Cardiac fibroblast (primary cell): ENCODE measurements at regions not wholly inside any gene's neighbourhood (a gene's known extent, or its start where the extent isn't known, plus 50 kb on each side); places are given as distances from the start of the nearest gene placed in this dataset.

Experiments
- DNase-seq, 2 donors: peaks; one replicate each; pipeline versions ENCODE4 v3.0.0 to v3.0.0-alpha.2; 2010; ENCODE audit warnings: low read depth in 2 of 2
- H3K4me3 ChIP-seq, 2 donors: replicated peaks in 1 of 2; 1 replicate in 1 of 2; 2 replicates in 1 of 2; pipeline ENCODE4 v1.5.1; 2011; ENCODE audit warnings: low read depth in 2 of 2, low read length in 2 of 2, mild to moderate bottlenecking in 2 of 2, moderate library complexity in 1 of 2
- TF ChIP-seq, protein P1 (sequence below): IDR thresholded peaks from one replicate; pipeline ENCODE4 v1.5.1; 2011; ENCODE audit warnings: low read depth, mild to moderate bottlenecking, low read length, inconsistent platforms

DNA sequence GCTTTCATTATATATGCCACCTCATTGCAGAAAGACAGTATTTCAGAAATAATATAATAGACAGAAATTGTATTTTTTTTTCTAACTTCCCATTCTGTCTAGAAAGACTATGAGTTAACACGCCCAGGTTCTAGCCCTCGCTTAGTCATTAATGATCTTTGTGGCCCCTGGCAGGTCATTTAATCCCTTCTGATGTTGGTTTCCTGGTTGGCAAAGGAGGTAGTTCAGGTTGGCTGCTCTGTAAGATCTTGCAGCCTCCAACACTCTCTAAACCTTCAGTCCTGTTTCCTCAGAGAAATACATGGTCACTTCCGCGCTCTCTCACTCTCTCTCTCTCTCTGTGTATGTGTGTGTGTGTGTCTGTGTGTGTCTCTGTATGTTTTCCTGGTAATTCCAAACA lies 156.3 kb upstream of the NOCT start:
- H3K4me3 ChIP-seq = no peak overlapping the region
- TF ChIP-seq, protein P1, sequence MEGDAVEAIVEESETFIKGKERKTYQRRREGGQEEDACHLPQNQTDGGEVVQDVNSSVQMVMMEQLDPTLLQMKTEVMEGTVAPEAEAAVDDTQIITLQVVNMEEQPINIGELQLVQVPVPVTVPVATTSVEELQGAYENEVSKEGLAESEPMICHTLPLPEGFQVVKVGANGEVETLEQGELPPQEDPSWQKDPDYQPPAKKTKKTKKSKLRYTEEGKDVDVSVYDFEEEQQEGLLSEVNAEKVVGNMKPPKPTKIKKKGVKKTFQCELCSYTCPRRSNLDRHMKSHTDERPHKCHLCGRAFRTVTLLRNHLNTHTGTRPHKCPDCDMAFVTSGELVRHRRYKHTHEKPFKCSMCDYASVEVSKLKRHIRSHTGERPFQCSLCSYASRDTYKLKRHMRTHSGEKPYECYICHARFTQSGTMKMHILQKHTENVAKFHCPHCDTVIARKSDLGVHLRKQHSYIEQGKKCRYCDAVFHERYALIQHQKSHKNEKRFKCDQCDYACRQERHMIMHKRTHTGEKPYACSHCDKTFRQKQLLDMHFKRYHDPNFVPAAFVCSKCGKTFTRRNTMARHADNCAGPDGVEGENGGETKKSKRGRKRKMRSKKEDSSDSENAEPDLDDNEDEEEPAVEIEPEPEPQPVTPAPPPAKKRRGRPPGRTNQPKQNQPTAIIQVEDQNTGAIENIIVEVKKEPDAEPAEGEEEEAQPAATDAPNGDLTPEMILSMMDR = no peak
- no peak for DNase-seq

DNA sequence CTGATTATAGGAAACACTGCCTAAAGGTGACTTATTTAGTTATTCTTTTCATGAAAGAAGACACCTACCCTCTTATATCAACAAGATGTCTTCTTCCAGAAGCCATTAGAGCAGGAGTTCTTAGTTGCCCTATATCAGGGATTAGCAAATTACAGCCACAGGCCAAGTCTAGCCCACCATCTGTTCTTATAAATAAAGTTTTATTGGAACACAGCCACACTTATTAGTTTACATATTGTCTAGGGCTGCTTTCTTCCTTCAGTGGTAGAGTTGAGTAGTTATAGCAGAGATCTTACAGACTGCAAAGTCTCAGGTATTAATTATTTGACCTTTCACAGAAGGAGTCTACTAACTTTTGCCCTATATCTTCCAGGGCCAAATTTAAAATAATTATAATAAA lies 157.2 kb upstream of the NOCT start:
- TF ChIP-seq, protein P1 = no peak
- no peak for DNase-seq
- no peak overlapping the region for H3K4me3 ChIP-seq

DNA sequence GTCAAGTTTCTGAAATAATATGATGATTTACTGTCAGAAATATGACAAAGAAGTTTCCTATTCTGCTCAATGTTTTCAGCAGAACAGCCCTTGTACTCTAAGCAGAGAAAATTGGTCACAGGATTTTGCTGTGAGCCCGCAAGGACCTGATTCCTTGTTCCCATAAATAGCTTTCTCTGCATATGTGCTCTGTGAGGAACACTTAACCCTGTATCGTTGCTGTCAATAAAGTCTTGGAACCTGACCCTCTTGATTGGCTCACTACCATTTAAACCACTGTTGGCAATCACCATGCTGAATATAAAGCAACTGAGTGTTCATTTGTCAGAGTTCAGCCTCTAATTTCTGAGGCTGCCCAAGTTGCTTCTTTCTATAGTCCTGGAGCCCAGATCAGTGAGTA lies 158.2 kb upstream of the NOCT start:
- TF ChIP-seq, protein P1 = no peak
- no peak for DNase-seq

DNA sequence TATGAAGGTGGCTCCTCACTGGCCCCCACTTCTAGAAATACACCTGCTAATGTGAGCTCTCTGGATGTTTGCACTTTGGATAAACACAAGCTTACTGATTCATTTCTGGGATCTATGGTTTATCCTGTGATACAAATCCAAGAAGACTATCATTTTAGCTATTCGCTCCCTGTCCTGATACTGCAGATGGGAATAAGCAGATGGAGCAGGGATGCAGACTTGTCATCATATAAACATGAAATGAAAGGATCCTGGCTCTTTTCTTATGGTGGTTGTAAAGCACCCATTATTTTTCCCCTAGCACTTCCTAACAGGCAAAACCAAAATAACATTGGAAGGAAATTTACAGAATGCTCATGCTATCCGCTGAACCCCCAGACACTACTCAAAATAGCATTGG lies 162.9 kb upstream of the NOCT start:
- no peak for DNase-seq
- TF ChIP-seq, protein P1 = no peak
- H3K4me3 ChIP-seq = no peak overlapping the region

More for the DNA sequence above, 158.2 kb upstream of the NOCT start:
- H3K4me3 ChIP-seq = no peak overlapping the region

DNA sequence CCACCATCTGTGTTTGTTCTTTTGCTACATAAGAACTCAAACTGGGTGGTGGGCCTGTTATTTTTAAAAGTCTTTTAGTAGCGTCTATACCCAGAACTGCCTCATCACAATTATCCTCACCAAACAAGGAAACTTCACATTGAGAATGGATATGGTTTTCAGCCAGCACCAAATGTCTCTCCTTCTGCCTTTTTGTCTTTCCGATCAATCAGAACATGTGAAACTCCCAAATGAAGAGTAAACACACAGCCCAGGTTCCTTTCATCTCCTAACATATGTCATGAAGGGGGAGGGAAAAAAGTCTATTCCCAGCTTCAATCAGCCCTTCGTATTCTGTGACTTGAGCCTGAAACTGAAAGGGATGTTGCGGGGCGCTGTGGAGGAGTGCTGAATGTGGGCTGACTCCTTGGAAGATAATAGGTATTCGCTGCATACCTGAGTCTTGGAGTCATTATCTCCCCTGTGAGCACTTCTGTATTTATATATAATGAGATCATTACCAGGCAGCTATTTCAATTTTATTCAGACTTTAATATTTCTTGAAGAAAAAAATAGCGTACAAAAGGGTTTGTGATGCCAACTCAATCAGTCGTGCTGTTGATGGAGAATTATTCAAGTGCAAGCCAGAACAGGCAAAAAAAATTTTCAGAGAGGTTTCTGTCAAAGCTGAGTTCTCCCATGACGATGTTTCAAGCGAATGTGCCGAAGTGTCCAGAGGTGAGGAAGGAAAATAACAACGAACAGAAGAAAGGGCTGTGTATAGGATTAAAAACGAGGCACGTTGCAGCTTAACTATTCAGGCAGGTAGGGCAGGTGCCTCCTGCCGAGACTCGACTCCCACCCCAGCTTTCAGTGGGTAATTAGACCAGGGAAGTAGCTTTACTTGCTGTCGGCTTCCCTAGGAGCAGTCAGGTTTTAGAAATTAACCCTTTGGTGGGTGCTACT lies 163.9 kb upstream of the NOCT start:
- no peak overlapping the region for H3K4me3 ChIP-seq
- TF ChIP-seq, protein P1 = no peak
- peak in 1 of 2 donors; percentile 3 for DNase-seq

DNA sequence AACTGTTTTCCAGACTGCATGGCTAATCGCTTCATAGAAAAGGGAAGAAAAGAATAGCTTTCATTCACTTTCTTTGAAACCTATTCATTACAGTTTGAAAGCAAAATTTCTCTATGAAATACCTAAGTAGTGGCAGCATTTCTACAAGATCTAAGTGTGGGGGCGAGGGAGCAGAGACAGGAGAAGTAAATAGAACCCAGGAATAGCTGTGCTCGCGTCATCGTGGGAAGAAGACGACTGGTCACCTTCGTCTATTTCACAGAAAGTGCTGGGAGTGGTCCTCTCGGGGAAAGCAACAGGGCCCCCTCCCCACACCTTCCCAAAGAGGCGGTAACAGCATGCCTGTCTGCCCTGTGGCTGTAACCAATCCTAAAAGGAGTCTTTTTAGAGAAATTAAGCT lies 169.9 kb upstream of the NOCT start:
- no peak overlapping the region for H3K4me3 ChIP-seq
- DNase-seq = no peak
- TF ChIP-seq, protein P1 = no peak
